Trophoblast cell (in vitro differentiated cells and primary cell): ENCODE measurements at regions not wholly inside any gene's neighbourhood (a gene's known extent, or its start where the extent isn't known, plus 50 kb on each side); places are given as distances from the start of the nearest gene placed in this dataset.

Experiments used
- DNase-seq, 2 donors: peaks; one replicate each; pipeline ENCODE4 v3.0.0-alpha.2; 2016
- H2AFZ ChIP-seq: 2 replicates; pipeline ENCODE4 v1.6.1; 2013; ENCODE audit warnings: low read length, moderate library complexity, mild to moderate bottlenecking; ENCODE audit not compliant: insufficient read depth, poor library complexity
- H2AK5ac ChIP-seq: 2 replicates; pipeline ENCODE4 v1.6.1; 2013; ENCODE audit warnings: mild to moderate bottlenecking, low read length
- H2BK120ac ChIP-seq: 2 replicates; pipeline ENCODE4 v1.6.1; 2013; ENCODE audit warnings: low read length, mild to moderate bottlenecking, moderate library complexity; ENCODE audit not compliant: insufficient read depth, poor library complexity
- H2BK12ac ChIP-seq: 2 replicates; pipeline ENCODE4 v1.6.1; 2013; ENCODE audit warnings: mild to moderate bottlenecking, low read length, moderate library complexity
- H2BK5ac ChIP-seq: 2 replicates; pipeline ENCODE4 v1.6.1; 2013; ENCODE audit warnings: low read length, low read depth, moderate library complexity, mild to moderate bottlenecking; ENCODE audit not compliant: poor library complexity
- H3K14ac ChIP-seq: 2 replicates; pipeline ENCODE4 v1.6.1; 2013; ENCODE audit warnings: mild to moderate bottlenecking, low read length
- H3K18ac ChIP-seq: 2 replicates; pipeline ENCODE4 v1.6.1; 2013; ENCODE audit warnings: mild to moderate bottlenecking, low read length
- H3K23ac ChIP-seq: 2 replicates; pipeline ENCODE4 v1.6.1; 2013; ENCODE audit warnings: low read length
- H3K27ac ChIP-seq: 2 replicates; pipeline ENCODE4 v1.5.1; 2013; ENCODE audit warnings: low read depth, mild to moderate bottlenecking, inconsistent platforms, low read length, moderate library complexity
- H3K27me3 ChIP-seq: 2 replicates; pipeline ENCODE4 v1.6.1; 2013; ENCODE audit warnings: inconsistent platforms, mild to moderate bottlenecking, low read length, moderate library complexity; ENCODE audit not compliant: insufficient read depth
- H3K36me3 ChIP-seq, 2 experiments: 1 replicate in 1 of 2; 2 replicates in 1 of 2; pipeline ENCODE4 v1.6.1; 2013; ENCODE audit warnings: low read length in 2 of 2, mild to moderate bottlenecking in 2 of 2, moderate library complexity in 1 of 2; ENCODE audit not compliant: insufficient read depth in 2 of 2, control insufficient read depth in 1 of 2
- H3K4ac ChIP-seq: 2 replicates; pipeline ENCODE4 v1.6.1; 2013; ENCODE audit warnings: low read depth, mild to moderate bottlenecking, low read length, moderate library complexity
- H3K4me1 ChIP-seq, 2 experiments: 1 replicate in 1 of 2; 2 replicates in 1 of 2; pipeline ENCODE4 v1.6.1; 2013; ENCODE audit warnings: low read length in 2 of 2, mild to moderate bottlenecking in 2 of 2, moderate library complexity in 1 of 2; ENCODE audit not compliant: insufficient read depth in 2 of 2, control insufficient read depth in 1 of 2
- H3K4me2 ChIP-seq: 2 replicates; pipeline ENCODE4 v1.6.1; 2013; ENCODE audit warnings: inconsistent platforms, mild to moderate bottlenecking, low read length, moderate library complexity
- H3K4me3 ChIP-seq: 2 replicates; pipeline ENCODE4 v1.5.1; 2013; ENCODE audit warnings: mild to moderate bottlenecking, low read depth, low read length, inconsistent platforms
- H3K79me1 ChIP-seq: one replicate; pipeline ENCODE4 v1.6.1; 2013; ENCODE audit warnings: low read length
- H3K79me2 ChIP-seq: 2 replicates; pipeline ENCODE4 v1.6.1; 2013; ENCODE audit warnings: low read length, mild to moderate bottlenecking; ENCODE audit not compliant: control insufficient read depth, insufficient read depth, poor library complexity
- H3K9ac ChIP-seq: 2 replicates; pipeline ENCODE4 v1.6.1; 2013; ENCODE audit warnings: mild to moderate bottlenecking, low read length
- H3K9me3 ChIP-seq: 2 replicates; pipeline ENCODE4 v1.6.1; 2013; ENCODE audit warnings: low read depth, mild to moderate bottlenecking, control low read depth, inconsistent platforms, low read length; ENCODE audit not compliant: insufficient read depth
- H4K12ac ChIP-seq: 2 replicates; pipeline ENCODE4 v1.6.1; 2013; ENCODE audit warnings: low read depth, mild to moderate bottlenecking, low read length, moderate library complexity
- H4K8ac ChIP-seq: 2 replicates; pipeline ENCODE4 v1.6.1; 2013; ENCODE audit warnings: low read depth, mild to moderate bottlenecking, low read length, moderate library complexity
- H4K91ac ChIP-seq: one replicate; pipeline ENCODE4 v1.6.1; 2013; ENCODE audit warnings: low read depth, mild to moderate bottlenecking, low read length, moderate library complexity
- WGBS: extraction: QIAGEN DNeasy Blood & Tissue Kit; methylation state at CpG from one replicate; pipeline ENCODE4 v1.1.7; 2013; ENCODE audit warnings: missing lambda C conversion rate; ENCODE audit not compliant: insufficient read length, insufficient coverage; ENCODE audit errors: extremely low coverage; 5-methylcytosine and 5-hydroxymethylcytosine counted together

DNA sequence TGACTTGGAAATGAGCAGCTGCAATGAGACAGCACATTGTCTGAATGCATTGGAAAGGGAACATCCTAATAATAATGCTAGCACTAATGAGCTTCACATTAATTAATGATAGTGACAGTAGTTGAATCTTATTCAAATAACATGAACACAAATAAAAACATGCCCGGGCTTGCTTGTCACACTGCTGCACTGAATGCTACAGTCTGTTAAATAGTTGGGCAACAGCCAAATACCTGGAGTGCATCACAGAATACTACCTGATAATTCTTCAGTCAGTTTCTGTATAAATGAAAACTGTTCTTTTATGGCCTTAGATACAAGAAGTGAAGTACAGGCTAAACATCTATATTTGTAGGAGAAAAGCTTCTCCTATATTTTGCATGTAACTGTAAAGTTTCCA, 458.7 kb downstream of the RNF144B start:
- Histone ChIP-seq H3K23ac (no peak overlapping the region), H3K9ac (no peak overlapping the region), H3K79me1 (no peaks in the 10 kb centered on the region), H2BK5ac (no peak overlapping the region), H3K4me2 (no peak overlapping the region), H2AFZ (no peak overlapping the region), H3K79me2 (no peaks in the 10 kb centered on the region), H3K9me3 (no peaks in the 10 kb centered on the region), H2BK12ac (no peak overlapping the region), H2AK5ac (no peak overlapping the region), H3K36me3 (no peaks in the 10 kb centered on the region), H4K8ac (no peak overlapping the region), H3K4me3 (no peak overlapping the region), H3K4me1 (no peaks in the 10 kb centered on the region), H4K91ac (no peak overlapping the region), H3K27me3 (no peaks in the 10 kb centered on the region), H4K12ac (no peak overlapping the region), H2BK120ac (no peak overlapping the region), H3K14ac (no peak overlapping the region), H3K4ac (no peak overlapping the region), H3K18ac (no peak overlapping the region), H3K27ac (no peak overlapping the region)
- DNase-seq: no peak
- WGBS: no CpG with 5 or more reads among the region's 1 CpG

GRCh38 chr6:18846327-18846726, 459.2 kb downstream of the RNF144B start:
- Histone ChIP-seq H3K4me3 (no peak overlapping the region), H3K79me2 (no peaks in the 10 kb centered on the region), H2BK120ac (no peak overlapping the region), H4K8ac (no peak overlapping the region), H3K79me1 (no peaks in the 10 kb centered on the region), H3K27me3 (no peaks in the 10 kb centered on the region), H4K91ac (no peak overlapping the region), H2AK5ac (no peak overlapping the region), H3K9ac (no peak overlapping the region), H3K14ac (no peak overlapping the region), H3K4me2 (no peak overlapping the region), H3K18ac (no peak overlapping the region), H3K4me1 (no peaks in the 10 kb centered on the region), H4K12ac (no peak overlapping the region), H3K27ac (no peak overlapping the region), H3K23ac (no peak overlapping the region), H3K36me3 (no peaks in the 10 kb centered on the region), H2AFZ (no peak overlapping the region), H3K4ac (no peak overlapping the region), H3K9me3 (no peaks in the 10 kb centered on the region), H2BK12ac (no peak overlapping the region), H2BK5ac (no peak overlapping the region)
- WGBS: no CpG with 5 or more reads among the region's 3 CpGs
- no peak for DNase-seq

GRCh38 chr6:18861204-18861603, 474.1 kb downstream of the RNF144B start:
- no peak overlapping the region for H3K9ac ChIP-seq
- no peak overlapping the region for H2AFZ ChIP-seq
- no peak overlapping the region for H2BK120ac ChIP-seq
- DNase-seq: no peak
- H3K79me2 ChIP-seq: no peaks in the 10 kb centered on the region
- H3K18ac ChIP-seq: no peak overlapping the region
- no peak overlapping the region for H4K12ac ChIP-seq
- no peak overlapping the region for H3K4ac ChIP-seq
- no peak overlapping the region for H3K14ac ChIP-seq
- no peak overlapping the region for H3K4me3 ChIP-seq
- no peak overlapping the region for H2BK12ac ChIP-seq
- WGBS: no CpG with 5 or more reads among the region's 3 CpGs
- H3K23ac ChIP-seq: no peak overlapping the region
- no peaks in the 10 kb centered on the region for H3K9me3 ChIP-seq
- no peak overlapping the region for H3K27ac ChIP-seq
- H4K91ac ChIP-seq: no peak overlapping the region
- no peaks in the 10 kb centered on the region for H3K36me3 ChIP-seq
- no peak overlapping the region for H3K4me2 ChIP-seq
- H2BK5ac ChIP-seq: no peak overlapping the region
- no peaks in the 10 kb centered on the region for H3K27me3 ChIP-seq
- no peak overlapping the region for H2AK5ac ChIP-seq
- no peaks in the 10 kb centered on the region for H3K79me1 ChIP-seq
- no peak overlapping the region for H4K8ac ChIP-seq
- no peaks in the 10 kb centered on the region for H3K4me1 ChIP-seq

- Histone ChIP-seq H4K91ac (no peak overlapping the region), H3K4ac (no peak overlapping the region), H3K36me3 (no peaks in the 10 kb centered on the region), H2BK120ac (no peak overlapping the region), H3K4me2 (no peak overlapping the region), H2BK5ac (no peak overlapping the region), H2AFZ (no peak overlapping the region), H2AK5ac (no peak overlapping the region), H3K79me1 (no peaks in the 10 kb centered on the region), H3K79me2 (no peaks in the 10 kb centered on the region), H3K9me3 (no peaks in the 10 kb centered on the region), H3K27ac (no peak overlapping the region), H3K4me3 (no peak overlapping the region), H3K27me3 (no peaks in the 10 kb centered on the region), H3K9ac (no peak overlapping the region), H3K14ac (no peak overlapping the region), H4K8ac (no peak overlapping the region), H3K23ac (no peak overlapping the region), H3K18ac (no peak overlapping the region), H2BK12ac (no peak overlapping the region), H4K12ac (no peak overlapping the region), H3K4me1 (no peaks in the 10 kb centered on the region)
- DNase-seq: no peak
- WGBS: no CpG with 5 or more reads among the region's 2 CpGs
These were observed 496.1 kb downstream of the RNF144B start for GRCh38 chr6:18883268-18883667.
